SK-N-SH (cell line): ENCODE measurements at regions not wholly inside any gene's neighbourhood (a gene's known extent, or its start where the extent isn't known, plus 50 kb on each side); places are given as distances from the start of the nearest gene placed in this dataset.

ENCODE experiments used
- CTCF ChIA-PET: fragments of 300-600, 350-600 bp; formaldehyde crosslinking; extraction: SDS; loops from one replicate; lab custom pipeline; 2021; lab: Yijun Ruan, JAX
- POLR2A ChIA-PET: fragments of 350-600 bp; sonication (Branson Sonifier 250); formaldehyde crosslinking; extraction: SDS; loops from one replicate; lab custom pipeline; 2020; ENCODE audit warnings: antibody characterized with exemption, inconsistent platforms; lab: Yijun Ruan, JAX
- DNase-seq: peaks from one replicate; pipeline ENCODE4 v3.0.0; 2012
- H2AFZ ChIP-seq: fragments of 200-600 bp; sonication (generic); 2 replicates; pipeline ENCODE4 v1.8.1; 2016; ENCODE audit warnings: antibody characterized with exemption, mild to moderate bottlenecking, low read depth
- H3F3A ChIP-seq: fragments of 200-600 bp; sonication (generic); replicated peaks from 2 replicates; pipeline ENCODE3; 2016; ENCODE audit warnings: antibody characterized with exemption, mild to moderate bottlenecking; ENCODE audit not compliant: insufficient read depth
- H3K27ac ChIP-seq, 2 experiments: fragments of 200-500 bp in 1 of 2; fragments of 200-600 bp in 1 of 2; sonication (Bioruptor generic) in 1 of 2; sonication (generic), shearing (Covaris generic) in 1 of 2; 2 replicates each; pipeline versions ENCODE4 v1.5.1 to v1.6.1; 2014 to 2016; ENCODE audit warnings: low read depth in 2 of 2, inconsistent platforms in 1 of 2, low read length in 1 of 2, mild to moderate bottlenecking in 1 of 2, mixed read lengths in 1 of 2
- H3K27me3 ChIP-seq: fragments of 200-600 bp; sonication (generic), shearing (Covaris generic); 2 replicates; pipeline ENCODE4 v1.6.1; 2016; ENCODE audit warnings: mixed run types; ENCODE audit not compliant: insufficient read depth
- H3K36me3 ChIP-seq, 2 experiments: fragments of 200-500 bp in 1 of 2; fragments of 200-600 bp in 1 of 2; sonication (Bioruptor generic) in 1 of 2; sonication (generic) in 1 of 2; replicated peaks in 1 of 2; 2 replicates each; pipeline versions ENCODE3 to v1.5.1; 2014 to 2016; ENCODE audit warnings: low read length in 1 of 2, mild to moderate bottlenecking in 1 of 2; ENCODE audit not compliant: insufficient read depth in 2 of 2, control insufficient read depth in 1 of 2
- H3K4me1 ChIP-seq, 2 experiments: fragments of 200-500 bp in 1 of 2; fragments of 200-600 bp in 1 of 2; sonication (Bioruptor generic) in 1 of 2; sonication (generic), shearing (Covaris generic) in 1 of 2; 2 replicates each; pipeline versions ENCODE4 v1.5.1 to v1.6.1; 2014 to 2016; ENCODE audit warnings: low read depth in 1 of 2, low read length in 1 of 2, mixed run types in 1 of 2; ENCODE audit not compliant: insufficient read depth in 2 of 2, control insufficient read depth in 1 of 2
- H3K4me2 ChIP-seq: fragments of 200-600 bp; sonication (generic), shearing (Covaris generic); 2 replicates; pipeline ENCODE4 v1.6.1; 2017; ENCODE audit warnings: mixed run types
- H3K4me3 ChIP-seq, 2 experiments: fragments of 200-500 bp in 1 of 2; fragments of 200-600 bp in 1 of 2; sonication (Bioruptor generic) in 1 of 2; sonication (generic), shearing (Covaris generic) in 1 of 2; 2 replicates each; pipeline versions ENCODE4 v1.5.1 to v1.8.1; 2014 to 2016; ENCODE audit warnings: low read depth in 2 of 2, inconsistent platforms in 1 of 2, low read length in 1 of 2, mild to moderate bottlenecking in 1 of 2, mixed read lengths in 1 of 2, moderate library complexity in 1 of 2
- H3K79me2 ChIP-seq: fragments of 200-600 bp; sonication (generic); 2 replicates; pipeline ENCODE4 v1.8.1; 2017; ENCODE audit warnings: mild to moderate bottlenecking; ENCODE audit not compliant: insufficient read depth
- H3K9ac ChIP-seq: fragments of 200-600 bp; sonication (generic); 2 replicates; pipeline ENCODE4 v1.6.1; 2017; ENCODE audit warnings: mixed run types
- H3K9me2 ChIP-seq: fragments of 200-600 bp; sonication (generic); 2 replicates; pipeline ENCODE4 v1.6.1; 2017; ENCODE audit warnings: mixed run types
- H3K9me3 ChIP-seq: fragments of 200-600 bp; sonication (generic); 2 replicates; pipeline ENCODE4 v1.6.1; 2017; ENCODE audit warnings: mixed run types, mild to moderate bottlenecking, moderate library complexity
- H4K20me1 ChIP-seq: fragments of 200-600 bp; sonication (generic); 2 replicates; pipeline ENCODE4 v1.6.1; 2017; ENCODE audit warnings: mild to moderate bottlenecking, mixed run types; ENCODE audit not compliant: insufficient read depth
- CHD2 ChIP-seq: fragments of 150-350 bp; IDR thresholded peaks from 2 replicates; pipeline ENCODE4 v1.6.1; 2018; ENCODE audit warnings: low read length; ENCODE audit not compliant: partially characterized antibody
- EP300 ChIP-seq, 2 experiments: IDR thresholded peaks; 2 replicates each; pipeline versions ENCODE4 v1.4.0 to v1.6.1; 2012; ENCODE audit warnings: borderline replicate concordance in 1 of 2, low read depth in 1 of 2, low read length in 1 of 2
- EZH2phosphoT487 ChIP-seq: fragments of 200-600 bp; sonication (generic); IDR thresholded peaks from 2 replicates; pipeline ENCODE4 v1.6.1; 2017; ENCODE audit warnings: low read depth, mixed run types, mild to moderate bottlenecking, antibody characterized with exemption, moderate library complexity, borderline replicate concordance
- FOXJ3 ChIP-seq: sonication (generic); formaldehyde crosslinking; IDR thresholded peaks from 2 replicates; pipeline ENCODE4 v1.5.1; 2020; ENCODE audit warnings: mild to moderate bottlenecking, missing genetic modification reagents
- GATA2 ChIP-seq: sonication (generic); formaldehyde crosslinking; IDR thresholded peaks from 2 replicates; pipeline ENCODE4 v1.5.0; 2020; ENCODE audit warnings: mild to moderate bottlenecking, missing genetic modification reagents
- JUND ChIP-seq: IDR thresholded peaks from 2 replicates; pipeline ENCODE4 v1.4.0; 2012
- MEF2A ChIP-seq: IDR thresholded peaks from 2 replicates; pipeline ENCODE4 v1.4.0; 2012; ENCODE audit warnings: low read depth, borderline replicate concordance
- RFX5 ChIP-seq: IDR thresholded peaks from 2 replicates; pipeline ENCODE4 v1.6.1; 2012; ENCODE audit warnings: mild to moderate bottlenecking, improper control_type of control experiment, low read length
- YY1 ChIP-seq: IDR thresholded peaks from 2 replicates; pipeline ENCODE4 v1.4.0; 2012; ENCODE audit warnings: low read depth, mild to moderate bottlenecking
- WGBS: methylation state at CpG from one replicate; pipeline ENCODE4 v1.1.6; 2017; ENCODE audit warnings: low lambda C conversion rate; 5-methylcytosine and 5-hydroxymethylcytosine counted together
- TF ChIP-seq, protein P1 (sequence below): IDR thresholded peaks from 2 replicates; pipeline ENCODE4; 2012
- TF ChIP-seq, protein P2 (sequence below): fragments of 200-600 bp; sonication (generic); IDR thresholded peaks from 2 replicates; pipeline ENCODE4 v1.6.1; 2017; ENCODE audit warnings: antibody characterized with exemption, mild to moderate bottlenecking, moderate library complexity

DNA sequence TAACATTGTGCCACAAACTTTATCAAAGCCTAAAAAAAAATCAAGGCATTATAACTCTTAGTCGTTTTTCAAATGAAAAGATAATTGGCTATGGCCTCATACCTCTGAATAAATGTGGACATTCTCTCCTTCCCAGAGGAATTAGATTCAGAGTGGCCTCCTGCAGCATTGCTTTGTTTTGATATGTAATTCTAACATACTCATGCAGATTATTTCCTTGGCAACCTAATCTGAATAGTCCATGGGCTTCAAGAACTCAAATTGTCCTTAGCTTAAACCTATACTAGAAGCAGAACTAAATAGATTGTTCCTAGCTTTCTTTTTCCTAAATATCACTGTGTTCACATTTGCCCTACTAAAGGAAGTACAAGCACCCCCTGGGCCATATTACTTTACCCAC lies 1146.9 kb downstream of the OLFM4 start:
- Histone ChIP-seq H2AFZ (no peak overlapping the region), H3K9ac (no peak overlapping the region), H3F3A (no peaks in the 10 kb centered on the region), H3K4me3 (no peak overlapping the region), H3K4me1 (no peaks in the 10 kb centered on the region), H3K79me2 (no peaks in the 10 kb centered on the region), H3K27me3 (no peaks in the 10 kb centered on the region), H3K36me3 (no peaks in the 10 kb centered on the region), H3K4me2 (no peak overlapping the region), H3K9me2 (no peaks in the 10 kb centered on the region), H4K20me1 (no peaks in the 10 kb centered on the region), H3K27ac (no peak overlapping the region), H3K9me3 (peaks cover 6% of the 10 kb centered on the region; the same call in 1 of the 2 replicates)
- POLR2A ChIA-PET: no interaction called here
- TF ChIP-seq, protein P1, sequence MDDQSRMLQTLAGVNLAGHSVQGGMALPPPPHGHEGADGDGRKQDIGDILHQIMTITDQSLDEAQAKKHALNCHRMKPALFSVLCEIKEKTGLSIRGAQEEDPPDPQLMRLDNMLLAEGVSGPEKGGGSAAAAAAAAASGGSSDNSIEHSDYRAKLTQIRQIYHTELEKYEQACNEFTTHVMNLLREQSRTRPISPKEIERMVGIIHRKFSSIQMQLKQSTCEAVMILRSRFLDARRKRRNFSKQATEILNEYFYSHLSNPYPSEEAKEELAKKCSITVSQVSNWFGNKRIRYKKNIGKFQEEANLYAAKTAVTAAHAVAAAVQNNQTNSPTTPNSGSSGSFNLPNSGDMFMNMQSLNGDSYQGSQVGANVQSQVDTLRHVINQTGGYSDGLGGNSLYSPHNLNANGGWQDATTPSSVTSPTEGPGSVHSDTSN: no peak
- TF ChIP-seq FOXJ3 (CRISPR knock-in tag) (no peak), GATA2 (no peak), EZH2phosphoT487 (no peak)
- TF ChIP-seq, protein P2, sequence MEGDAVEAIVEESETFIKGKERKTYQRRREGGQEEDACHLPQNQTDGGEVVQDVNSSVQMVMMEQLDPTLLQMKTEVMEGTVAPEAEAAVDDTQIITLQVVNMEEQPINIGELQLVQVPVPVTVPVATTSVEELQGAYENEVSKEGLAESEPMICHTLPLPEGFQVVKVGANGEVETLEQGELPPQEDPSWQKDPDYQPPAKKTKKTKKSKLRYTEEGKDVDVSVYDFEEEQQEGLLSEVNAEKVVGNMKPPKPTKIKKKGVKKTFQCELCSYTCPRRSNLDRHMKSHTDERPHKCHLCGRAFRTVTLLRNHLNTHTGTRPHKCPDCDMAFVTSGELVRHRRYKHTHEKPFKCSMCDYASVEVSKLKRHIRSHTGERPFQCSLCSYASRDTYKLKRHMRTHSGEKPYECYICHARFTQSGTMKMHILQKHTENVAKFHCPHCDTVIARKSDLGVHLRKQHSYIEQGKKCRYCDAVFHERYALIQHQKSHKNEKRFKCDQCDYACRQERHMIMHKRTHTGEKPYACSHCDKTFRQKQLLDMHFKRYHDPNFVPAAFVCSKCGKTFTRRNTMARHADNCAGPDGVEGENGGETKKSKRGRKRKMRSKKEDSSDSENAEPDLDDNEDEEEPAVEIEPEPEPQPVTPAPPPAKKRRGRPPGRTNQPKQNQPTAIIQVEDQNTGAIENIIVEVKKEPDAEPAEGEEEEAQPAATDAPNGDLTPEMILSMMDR: no peak
- DNase-seq: no peak
- CTCF ChIA-PET: no interaction called here
- 3% methylated on average over 1 of the region's 1 CpG for WGBS

DNA sequence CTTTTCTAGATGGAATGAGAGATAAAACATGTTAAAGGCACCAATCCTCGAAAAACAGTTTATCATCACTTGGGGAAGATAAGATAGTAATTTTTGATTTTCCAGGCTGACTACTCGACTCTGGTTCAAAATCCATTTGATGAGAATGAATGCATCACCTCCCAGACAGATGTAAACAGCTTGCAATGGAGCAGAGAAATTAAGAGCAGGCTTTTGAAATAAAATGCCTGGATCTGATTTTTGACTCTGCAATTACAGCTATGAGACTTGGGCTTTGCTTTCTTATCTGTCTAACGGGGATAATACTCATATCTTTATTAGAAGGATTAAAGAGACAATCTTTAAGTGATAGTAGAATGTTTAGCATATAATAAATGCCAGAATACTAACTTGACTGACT lies 1148.9 kb downstream of the OLFM4 start:
- Histone ChIP-seq H3K9me2 (no peaks in the 10 kb centered on the region), H3K27ac (no peak overlapping the region), H3K4me3 (no peak overlapping the region), H4K20me1 (no peaks in the 10 kb centered on the region), H3K27me3 (no peaks in the 10 kb centered on the region), H3K4me2 (no peak overlapping the region), H3F3A (no peaks in the 10 kb centered on the region), H2AFZ (no peak overlapping the region), H3K9me3 (peaks cover 3% of the 10 kb centered on the region; the same call in 1 of the 2 replicates), H3K4me1 (no peaks in the 10 kb centered on the region), H3K36me3 (no peaks in the 10 kb centered on the region), H3K79me2 (no peaks in the 10 kb centered on the region), H3K9ac (no peak overlapping the region)
- no peak for TF ChIP-seq EP300 (IDR thresholded peaks at IDR 0.05; ENCODE audit: borderline replicate concordance in 1 of 2, low read depth in 1 of 2, low read length in 1 of 2)
- TF ChIP-seq RFX5: no peak
- no peak for TF ChIP-seq JUND
- TF ChIP-seq YY1: no peak
- TF ChIP-seq CHD2: no peak
- no peak for TF ChIP-seq MEF2A
- no peak for DNase-seq
- 2% methylated on average over 3 of the region's 3 CpGs for WGBS
- ChIA-PET POLR2A (no interaction called here), CTCF (no interaction called here)
